PFSK-1 (cell line): ENCODE measurements at regions not wholly inside any gene's neighbourhood (a gene's known extent, or its start where the extent isn't known, plus 50 kb on each side); places are given as distances from the start of the nearest gene placed in this dataset.

Experiments
- FOXP2 ChIP-seq: optimal IDR thresholded peaks from 2 replicates; pipeline ENCODE3; 2011; ENCODE audit warnings: borderline replicate concordance, control low read depth, inconsistent platforms; ENCODE audit not compliant: insufficient read depth; ENCODE audit errors: extremely low read length, extremely low read depth
- POLR2AphosphoS5 ChIP-seq: IDR thresholded peaks from 2 replicates; pipeline ENCODE4 v1.6.1; 2012; ENCODE audit warnings: low read depth, mild to moderate bottlenecking, control low read depth, low read length, moderate library complexity
- REST ChIP-seq, 2 experiments: IDR thresholded peaks; 2 replicates each; pipeline versions ENCODE4 v1.6.1 to v1.8.0; 2011 to 2012; ENCODE audit warnings: low read depth in 2 of 2, low read length in 2 of 2, control low read depth in 1 of 2, inconsistent platforms in 1 of 2, mild to moderate bottlenecking in 1 of 2, moderate library complexity in 1 of 2; ENCODE audit not compliant: insufficient read depth in 1 of 2
- SIN3A ChIP-seq: IDR thresholded peaks from 2 replicates; pipeline ENCODE4 v1.6.1; 2012; ENCODE audit warnings: mild to moderate bottlenecking, low read length, moderate library complexity, borderline replicate concordance; ENCODE audit not compliant: insufficient read depth
- TAF1 ChIP-seq: IDR thresholded peaks from 2 replicates; pipeline ENCODE4 v1.6.1; 2012; ENCODE audit warnings: low read length, control low read depth, borderline replicate concordance; ENCODE audit not compliant: insufficient read depth

- TF ChIP-seq TAF1 (no peak), POLR2AphosphoS5 (no peak), SIN3A (no peak), REST (IDR thresholded peaks at IDR 0.05; ENCODE audit: insufficient read depth in 1 of 2, low read depth in 2 of 2, low read length in 2 of 2) (no peak), FOXP2 (no peak)
Measured at GRCh38 chr6:134706153-134706552, 243.7 kb downstream of the ALDH8A1 start.
